ENCODE measurements at regions not wholly inside any gene's neighbourhood (a gene's known extent, or its start where the extent isn't known, plus 50 kb on each side); places are given as distances from the start of the nearest gene placed in this dataset.

DNA sequence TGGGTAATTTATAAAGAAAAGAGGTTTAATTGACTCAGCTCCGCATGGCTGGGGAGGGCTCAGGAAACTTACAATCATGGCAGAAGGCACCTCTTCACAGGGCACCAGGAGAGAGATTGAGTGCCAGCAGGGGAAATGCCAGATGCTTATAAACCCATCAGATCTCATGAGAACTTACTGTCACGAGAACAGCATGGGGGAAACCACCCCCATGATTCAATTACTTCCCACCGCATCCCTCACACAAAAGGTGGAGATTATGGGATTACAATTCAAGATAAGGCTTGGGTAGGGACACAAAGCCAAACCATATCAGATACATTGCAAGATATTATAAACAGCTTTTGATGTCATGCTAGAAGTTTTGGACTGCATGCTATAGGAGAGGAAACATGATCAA, 204.3 kb downstream of the VEGFC start:
- TF ChIP-seq, protein P1, sequence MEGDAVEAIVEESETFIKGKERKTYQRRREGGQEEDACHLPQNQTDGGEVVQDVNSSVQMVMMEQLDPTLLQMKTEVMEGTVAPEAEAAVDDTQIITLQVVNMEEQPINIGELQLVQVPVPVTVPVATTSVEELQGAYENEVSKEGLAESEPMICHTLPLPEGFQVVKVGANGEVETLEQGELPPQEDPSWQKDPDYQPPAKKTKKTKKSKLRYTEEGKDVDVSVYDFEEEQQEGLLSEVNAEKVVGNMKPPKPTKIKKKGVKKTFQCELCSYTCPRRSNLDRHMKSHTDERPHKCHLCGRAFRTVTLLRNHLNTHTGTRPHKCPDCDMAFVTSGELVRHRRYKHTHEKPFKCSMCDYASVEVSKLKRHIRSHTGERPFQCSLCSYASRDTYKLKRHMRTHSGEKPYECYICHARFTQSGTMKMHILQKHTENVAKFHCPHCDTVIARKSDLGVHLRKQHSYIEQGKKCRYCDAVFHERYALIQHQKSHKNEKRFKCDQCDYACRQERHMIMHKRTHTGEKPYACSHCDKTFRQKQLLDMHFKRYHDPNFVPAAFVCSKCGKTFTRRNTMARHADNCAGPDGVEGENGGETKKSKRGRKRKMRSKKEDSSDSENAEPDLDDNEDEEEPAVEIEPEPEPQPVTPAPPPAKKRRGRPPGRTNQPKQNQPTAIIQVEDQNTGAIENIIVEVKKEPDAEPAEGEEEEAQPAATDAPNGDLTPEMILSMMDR (IDR thresholded peaks at IDR 0.05; ENCODE audit: borderline replicate concordance): no peak
- no peak for DNase-seq

DNA sequence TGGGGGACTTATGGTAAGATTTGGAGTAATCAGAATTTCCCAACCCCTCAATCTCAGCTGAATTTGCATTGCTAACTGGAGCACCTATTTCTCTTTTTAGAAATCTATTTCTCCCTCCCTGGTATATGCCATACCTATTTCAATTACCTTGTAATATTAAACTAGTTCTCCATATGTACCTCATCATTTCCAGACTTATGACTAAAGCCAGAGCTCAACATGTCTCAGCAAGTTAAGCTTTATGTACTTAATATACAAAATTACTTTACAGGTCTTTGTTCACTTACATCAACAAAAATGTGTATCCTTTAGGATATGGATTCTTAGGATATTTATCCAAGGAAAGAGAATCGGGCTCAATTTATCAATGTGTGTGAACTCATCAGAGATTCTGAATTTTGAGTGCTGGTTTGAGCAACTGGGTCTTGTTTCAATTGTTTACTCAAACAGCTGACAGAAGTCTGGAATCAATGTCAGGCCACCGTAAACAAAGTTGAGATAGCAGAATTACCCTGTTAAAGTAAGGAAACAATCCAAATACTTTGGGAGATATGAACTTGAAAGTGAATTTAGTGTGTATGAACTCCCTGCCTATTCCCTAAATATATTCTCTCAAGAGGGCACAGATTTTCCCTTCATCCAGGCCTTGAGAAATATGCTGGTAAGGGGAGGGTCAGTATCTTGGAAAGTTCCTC, 199.6 kb downstream of the VEGFC start:
- Histone ChIP-seq H3K27me3 (ENCODE audit: low read depth) (no peaks in the 10 kb centered on the region), H3K4me1 (no peaks in the 10 kb centered on the region), H3K36me3 (no peaks in the 10 kb centered on the region), H3K9me3 (replicated peaks) (peaks cover 30% of the 10 kb centered on the region), H3K4me3 (no peak overlapping the region), H3K27ac (replicated peaks) (no peak overlapping the region)
- TF ChIP-seq, protein P1 (IDR thresholded peaks at IDR 0.05; ENCODE audit: borderline replicate concordance): no peak
- intact Hi-C loops (cut with micrococcal nuclease): no loop called here
- no peak for DNase-seq

More for the DNA sequence above, 204.3 kb downstream of the VEGFC start:
- no peaks in the 10 kb centered on the region for H3K4me1 ChIP-seq
- intact Hi-C loops (cut with micrococcal nuclease): no loop called here
- peaks cover 16% of the 10 kb centered on the region for H3K9me3 ChIP-seq (replicated peaks)
- no peak overlapping the region for H3K27ac ChIP-seq (replicated peaks)
- H3K36me3 ChIP-seq: no peaks in the 10 kb centered on the region
- no peaks in the 10 kb centered on the region for H3K27me3 ChIP-seq (ENCODE audit: low read depth)
- H3K4me3 ChIP-seq: no peak overlapping the region

DNA sequence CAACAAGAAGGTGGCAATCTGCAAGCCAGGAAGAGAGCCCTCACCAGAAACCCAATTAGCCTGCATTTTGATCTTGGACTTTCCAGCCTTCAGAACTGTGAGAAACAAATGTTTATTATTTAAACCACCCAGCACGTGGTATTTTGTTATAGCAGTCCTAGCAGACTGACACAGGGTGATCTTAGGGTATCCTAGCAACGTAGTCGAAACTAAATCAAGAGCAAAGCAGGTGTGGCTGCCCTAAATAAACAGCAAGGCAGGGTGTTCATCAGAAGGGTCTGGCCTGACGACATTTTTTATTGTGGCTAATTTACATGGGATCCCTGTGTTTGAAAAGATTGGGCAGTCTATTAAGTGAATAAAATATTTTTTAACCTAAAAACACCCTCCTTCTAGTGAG, 198.8 kb downstream of the VEGFC start:
- Histone ChIP-seq H3K4me1 (no peaks in the 10 kb centered on the region), H3K4me3 (no peak overlapping the region), H3K27me3 (ENCODE audit: low read depth) (no peaks in the 10 kb centered on the region), H3K27ac (replicated peaks) (no peak overlapping the region), H3K9me3 (replicated peaks) (peaks cover 36% of the 10 kb centered on the region), H3K36me3 (no peaks in the 10 kb centered on the region)
- intact Hi-C loops (cut with micrococcal nuclease): no loop called here
- DNase-seq: no peak
- TF ChIP-seq, protein P1 (IDR thresholded peaks at IDR 0.05; ENCODE audit: borderline replicate concordance): no peak

- no peak overlapping the region for H3K4me3 ChIP-seq
- peaks cover 37% of the 10 kb centered on the region for H3K9me3 ChIP-seq (replicated peaks)
- H3K27me3 ChIP-seq (ENCODE audit: low read depth): no peaks in the 10 kb centered on the region
- H3K36me3 ChIP-seq: no peaks in the 10 kb centered on the region
- H3K4me1 ChIP-seq: no peaks in the 10 kb centered on the region
- no peak for DNase-seq
- TF ChIP-seq, protein P1 (IDR thresholded peaks at IDR 0.05; ENCODE audit: borderline replicate concordance): no peak
- intact Hi-C loops (cut with micrococcal nuclease): no loop called here
- H3K27ac ChIP-seq (replicated peaks): no peak overlapping the region
These were observed 197.5 kb downstream of the VEGFC start for GRCh38 chr4:176595257-176595656.

DNA sequence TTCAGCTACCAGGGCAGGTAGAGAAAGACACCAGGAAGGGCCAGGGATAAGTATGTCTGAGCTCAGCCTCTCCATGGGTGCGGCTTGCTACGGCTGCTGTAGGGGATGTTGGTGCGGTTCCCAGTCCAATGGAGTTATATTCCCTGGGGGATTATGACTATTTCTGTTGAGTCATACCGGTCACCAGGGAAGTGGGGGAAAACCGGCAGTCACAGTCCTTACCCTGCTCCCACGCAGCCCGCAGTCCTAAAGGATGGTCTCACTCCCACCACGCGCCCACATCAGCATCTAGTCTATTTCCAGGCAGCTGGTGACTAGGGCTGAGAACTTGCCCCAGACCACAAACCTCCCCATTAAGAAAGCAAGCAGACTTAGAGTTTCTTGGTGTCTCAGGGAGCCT, 191.6 kb downstream of the VEGFC start:
- TF ChIP-seq, protein P1 (IDR thresholded peaks at IDR 0.05; ENCODE audit: borderline replicate concordance): no peak
- Histone ChIP-seq H3K4me3 (no peak overlapping the region), H3K36me3 (no peaks in the 10 kb centered on the region), H3K27ac (replicated peaks) (no peak overlapping the region), H3K4me1 (no peaks in the 10 kb centered on the region), H3K27me3 (ENCODE audit: low read depth) (no peaks in the 10 kb centered on the region), H3K9me3 (replicated peaks) (peaks cover 13% of the 10 kb centered on the region)
- no peak for DNase-seq
- intact Hi-C loops (cut with micrococcal nuclease): no loop called here
